IMR-90 (cell line): ENCODE measurements at regions not wholly inside any gene's neighbourhood (a gene's known extent, or its start where the extent isn't known, plus 50 kb on each side); places are given as distances from the start of the nearest gene placed in this dataset.

Source experiments
- CEBPB ChIP-seq: IDR thresholded peaks from 2 replicates; pipeline ENCODE4 v1.6.1; 2012; ENCODE audit warnings: low read depth, low read length, improper control_type of control experiment
- MAFK ChIP-seq: IDR thresholded peaks from 2 replicates; pipeline ENCODE4 v1.6.1; 2012; ENCODE audit warnings: low read depth, low read length, improper control_type of control experiment
- NFE2L2 ChIP-seq: fragments of 150-350 bp; IDR thresholded peaks from 2 replicates; pipeline ENCODE4 v1.6.1; 2016; ENCODE audit warnings: low read depth, mild to moderate bottlenecking, low read length
- POLR2A ChIP-seq: IDR thresholded peaks from 2 replicates; pipeline ENCODE4 v1.6.1; 2012; ENCODE audit warnings: mild to moderate bottlenecking, low read depth, low read length
- RAD21 ChIP-seq: IDR thresholded peaks from 2 replicates; pipeline ENCODE4 v1.6.1; 2012; ENCODE audit warnings: low read length, improper control_type of control experiment
- TF ChIP-seq, protein P1 (sequence below): conservative IDR thresholded peaks from 2 replicates; pipeline ENCODE4 v1.5.1; 2012; ENCODE audit warnings: mild to moderate bottlenecking, low read depth, low read length, improper control_type of control experiment

DNA sequence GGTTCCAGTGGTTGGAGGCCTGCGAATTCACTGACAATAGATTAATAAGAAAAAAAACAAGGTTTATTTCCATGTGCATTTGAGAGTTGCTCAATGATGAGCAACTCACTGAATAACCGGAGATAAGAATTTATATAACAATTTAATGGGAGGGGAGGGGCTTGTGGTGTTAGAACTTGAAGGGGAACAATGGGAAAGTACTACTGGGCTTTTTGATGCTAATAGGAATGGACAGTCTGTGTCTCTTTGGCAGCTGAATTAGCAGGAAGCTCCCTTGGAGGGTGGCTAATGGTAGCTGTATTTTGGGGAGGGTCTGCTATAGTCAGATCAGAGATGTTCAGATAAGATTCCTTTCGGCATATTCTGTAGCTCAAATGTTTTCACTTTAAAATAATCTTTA, 62.4 kb upstream of the GMDS start:
- no peak for TF ChIP-seq CEBPB
- TF ChIP-seq, protein P1, sequence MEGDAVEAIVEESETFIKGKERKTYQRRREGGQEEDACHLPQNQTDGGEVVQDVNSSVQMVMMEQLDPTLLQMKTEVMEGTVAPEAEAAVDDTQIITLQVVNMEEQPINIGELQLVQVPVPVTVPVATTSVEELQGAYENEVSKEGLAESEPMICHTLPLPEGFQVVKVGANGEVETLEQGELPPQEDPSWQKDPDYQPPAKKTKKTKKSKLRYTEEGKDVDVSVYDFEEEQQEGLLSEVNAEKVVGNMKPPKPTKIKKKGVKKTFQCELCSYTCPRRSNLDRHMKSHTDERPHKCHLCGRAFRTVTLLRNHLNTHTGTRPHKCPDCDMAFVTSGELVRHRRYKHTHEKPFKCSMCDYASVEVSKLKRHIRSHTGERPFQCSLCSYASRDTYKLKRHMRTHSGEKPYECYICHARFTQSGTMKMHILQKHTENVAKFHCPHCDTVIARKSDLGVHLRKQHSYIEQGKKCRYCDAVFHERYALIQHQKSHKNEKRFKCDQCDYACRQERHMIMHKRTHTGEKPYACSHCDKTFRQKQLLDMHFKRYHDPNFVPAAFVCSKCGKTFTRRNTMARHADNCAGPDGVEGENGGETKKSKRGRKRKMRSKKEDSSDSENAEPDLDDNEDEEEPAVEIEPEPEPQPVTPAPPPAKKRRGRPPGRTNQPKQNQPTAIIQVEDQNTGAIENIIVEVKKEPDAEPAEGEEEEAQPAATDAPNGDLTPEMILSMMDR: no peak
- TF ChIP-seq POLR2A: no peak
- no peak for TF ChIP-seq NFE2L2
- TF ChIP-seq MAFK: no peak
- TF ChIP-seq RAD21: no peak
